ENCODE measurements at regions not wholly inside any gene's neighbourhood (a gene's known extent, or its start where the extent isn't known, plus 50 kb on each side); places are given as distances from the start of the nearest gene placed in this dataset.

DNA sequence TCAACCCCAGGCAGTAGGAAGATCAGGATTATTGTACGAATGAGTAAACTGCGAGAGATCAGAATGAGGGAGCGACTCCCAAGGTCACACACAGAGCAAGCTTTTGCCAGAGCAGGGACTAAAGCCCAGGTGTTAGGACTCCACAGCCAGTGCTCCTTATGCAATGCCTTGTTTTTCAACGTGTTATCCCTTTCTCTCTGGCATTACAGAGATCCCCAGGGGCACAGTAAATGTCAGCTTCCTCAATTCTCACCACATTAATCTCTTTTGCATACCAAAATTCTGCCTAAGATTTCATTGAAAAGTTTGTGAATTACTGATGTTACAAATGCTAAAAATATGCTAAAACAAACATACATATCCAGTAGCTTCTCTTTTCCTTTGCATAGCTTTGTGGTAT, 68.1 kb upstream of the CES5A start:
- H3K27me3 ChIP-seq: peaks cover 0 to 12% of the 10 kb centered on the region in 2 donors
- DNase-seq (no peak), ATAC-seq (no peak)
- no peak overlapping the region for H3K27ac ChIP-seq
- no peak overlapping the region for H3K4me3 ChIP-seq
- H3K36me3 ChIP-seq: no peaks in the 10 kb centered on the region
- intact Hi-C loops (cut with DNase I): loop anchor here in 1 of 2 donors (10.0 kb wide), 1 partner anchor 372 kb away; no protein-coding TSS in a partner anchor
- TF ChIP-seq, protein P1, sequence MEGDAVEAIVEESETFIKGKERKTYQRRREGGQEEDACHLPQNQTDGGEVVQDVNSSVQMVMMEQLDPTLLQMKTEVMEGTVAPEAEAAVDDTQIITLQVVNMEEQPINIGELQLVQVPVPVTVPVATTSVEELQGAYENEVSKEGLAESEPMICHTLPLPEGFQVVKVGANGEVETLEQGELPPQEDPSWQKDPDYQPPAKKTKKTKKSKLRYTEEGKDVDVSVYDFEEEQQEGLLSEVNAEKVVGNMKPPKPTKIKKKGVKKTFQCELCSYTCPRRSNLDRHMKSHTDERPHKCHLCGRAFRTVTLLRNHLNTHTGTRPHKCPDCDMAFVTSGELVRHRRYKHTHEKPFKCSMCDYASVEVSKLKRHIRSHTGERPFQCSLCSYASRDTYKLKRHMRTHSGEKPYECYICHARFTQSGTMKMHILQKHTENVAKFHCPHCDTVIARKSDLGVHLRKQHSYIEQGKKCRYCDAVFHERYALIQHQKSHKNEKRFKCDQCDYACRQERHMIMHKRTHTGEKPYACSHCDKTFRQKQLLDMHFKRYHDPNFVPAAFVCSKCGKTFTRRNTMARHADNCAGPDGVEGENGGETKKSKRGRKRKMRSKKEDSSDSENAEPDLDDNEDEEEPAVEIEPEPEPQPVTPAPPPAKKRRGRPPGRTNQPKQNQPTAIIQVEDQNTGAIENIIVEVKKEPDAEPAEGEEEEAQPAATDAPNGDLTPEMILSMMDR (IDR thresholded peaks at IDR 0.05): no peak
- peaks cover 0 to 4% of the 10 kb centered on the region in 2 donors for H3K9me3 ChIP-seq
- no peaks in the 10 kb centered on the region for H3K4me1 ChIP-seq

DNA sequence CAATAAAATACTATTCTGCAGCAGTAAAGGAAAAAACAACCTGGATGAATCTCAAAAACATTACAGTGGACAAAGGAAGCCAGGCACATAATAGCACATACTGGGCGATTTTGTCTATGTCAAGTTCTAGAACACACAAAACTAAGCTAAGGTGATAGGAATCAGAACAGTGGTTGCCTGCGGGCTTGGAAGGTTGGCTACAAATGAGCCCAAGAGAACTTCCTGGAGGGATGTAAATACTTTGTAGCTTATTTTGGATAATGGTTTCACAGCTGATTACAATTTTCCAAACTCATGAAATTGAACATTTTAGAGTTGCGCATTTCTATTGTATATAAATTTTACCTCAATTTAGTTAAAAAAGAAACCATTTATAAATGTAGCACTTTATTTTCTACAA, 67.6 kb upstream of the CES5A start:
- no peak overlapping the region for H3K4me3 ChIP-seq
- no peak overlapping the region for H3K27ac ChIP-seq
- no peaks in the 10 kb centered on the region for H3K4me1 ChIP-seq
- H3K9me3 ChIP-seq: peaks cover 0 to 4% of the 10 kb centered on the region in 2 donors
- H3K27me3 ChIP-seq: peaks cover 0 to 12% of the 10 kb centered on the region in 2 donors
- DNase-seq (no peak), ATAC-seq (no peak)
- H3K36me3 ChIP-seq: no peaks in the 10 kb centered on the region
- intact Hi-C loops (cut with DNase I): loop anchor here in 1 of 2 donors (10.0 kb wide), 1 partner anchor 372 kb away; no protein-coding TSS in a partner anchor
- TF ChIP-seq, protein P1 (IDR thresholded peaks at IDR 0.05): no peak

DNA sequence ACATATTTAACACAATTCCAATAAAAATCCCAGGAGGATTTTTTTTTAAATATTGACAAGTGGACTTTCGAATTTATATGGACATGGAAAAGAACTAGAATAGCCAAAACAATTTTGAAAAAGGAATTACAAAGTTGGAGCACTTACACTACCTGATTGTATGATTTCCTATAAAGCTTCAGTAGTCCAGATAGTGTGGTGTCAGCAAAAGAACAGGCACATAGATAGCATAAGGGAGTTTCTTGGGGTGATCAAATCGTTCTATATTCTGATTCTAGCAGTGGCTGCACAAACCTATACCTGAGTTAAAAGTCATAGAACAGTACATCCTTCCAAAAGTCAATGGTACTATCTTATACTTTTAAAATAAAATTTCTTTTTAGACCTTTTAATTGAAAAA, 66.4 kb upstream of the CES5A start:
- H3K9me3 ChIP-seq: peaks cover 0 to 4% of the 10 kb centered on the region in 2 donors
- H3K27me3 ChIP-seq: peaks cover 0 to 16% of the 10 kb centered on the region in 2 donors
- ATAC-seq: no peak
- no peak overlapping the region for H3K27ac ChIP-seq
- no peaks in the 10 kb centered on the region for H3K4me1 ChIP-seq
- no peak for DNase-seq
- no peaks in the 10 kb centered on the region for H3K36me3 ChIP-seq
- TF ChIP-seq, protein P1 (IDR thresholded peaks at IDR 0.05): no peak
- no peak overlapping the region for H3K4me3 ChIP-seq
- intact Hi-C loops (cut with DNase I): loop anchor here in 1 of 2 donors (10.0 kb wide), 1 partner anchor 373 kb away; no protein-coding TSS in a partner anchor

DNA sequence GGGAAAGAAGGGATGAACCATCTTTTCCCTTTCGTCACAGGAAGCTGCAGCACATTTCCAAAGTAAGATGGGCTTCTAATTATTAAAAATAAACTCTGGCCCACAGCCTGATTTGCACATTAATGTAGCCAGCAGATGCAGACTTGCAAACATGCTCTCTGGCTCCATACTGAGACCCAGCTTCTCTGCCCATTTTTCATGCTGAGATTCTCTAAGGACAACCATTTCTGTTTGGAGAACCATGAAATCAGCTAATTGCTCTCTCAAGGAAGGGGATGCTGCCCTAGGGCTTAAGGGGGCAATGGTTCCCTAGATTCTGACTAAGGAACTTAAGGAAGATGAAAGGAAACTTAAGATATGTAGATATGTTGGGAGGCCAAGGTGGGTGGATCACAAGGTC, 63.0 kb upstream of the CES5A start:
- DNase-seq (no peak), ATAC-seq (no peak)
- H3K4me1 ChIP-seq: no peaks in the 10 kb centered on the region
- intact Hi-C loops (cut with DNase I): no loop called here
- H3K36me3 ChIP-seq: no peaks in the 10 kb centered on the region
- H3K27ac ChIP-seq: no peak overlapping the region
- H3K9me3 ChIP-seq: peaks cover 0 to 4% of the 10 kb centered on the region in 2 donors
- TF ChIP-seq, protein P1 (IDR thresholded peaks at IDR 0.05): no peak
- H3K4me3 ChIP-seq: no peak overlapping the region
- H3K27me3 ChIP-seq: peaks cover 0 to 7% of the 10 kb centered on the region in 2 donors

DNA sequence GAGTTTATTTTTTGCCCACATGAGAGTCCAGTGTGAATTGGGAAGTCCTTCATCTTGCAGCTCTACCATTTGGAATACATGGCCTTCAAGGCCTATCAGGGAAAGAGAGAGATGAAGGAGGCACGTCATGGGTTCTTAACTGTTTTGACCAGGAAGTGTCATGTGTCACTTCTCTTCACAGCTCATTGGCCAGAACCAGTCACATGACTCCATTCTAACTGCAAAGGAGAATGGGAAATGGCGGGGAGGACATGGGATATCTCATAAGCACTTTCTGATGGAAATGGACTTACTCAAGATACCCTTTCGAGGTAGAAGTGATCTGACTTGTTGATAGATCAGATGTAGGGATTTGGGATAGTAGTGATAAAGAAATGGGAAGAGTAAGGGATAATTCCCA, 57.9 kb upstream of the CES5A start:
- TF ChIP-seq, protein P1 (IDR thresholded peaks at IDR 0.05): no peak
- ATAC-seq: no peak
- intact Hi-C loops (cut with DNase I): no loop called here
- no peak for DNase-seq
- no peak overlapping the region for H3K4me3 ChIP-seq
- no peaks in the 10 kb centered on the region for H3K4me1 ChIP-seq
- H3K9me3 ChIP-seq: no peaks in the 10 kb centered on the region
- H3K27me3 ChIP-seq: peaks cover 0 to 5% of the 10 kb centered on the region in 2 donors
- no peak overlapping the region for H3K27ac ChIP-seq
- no peaks in the 10 kb centered on the region for H3K36me3 ChIP-seq

Measured in left lung (tissue), 4 donors.